Liver (tissue), 3 donors: ENCODE measurements at regions not wholly inside any gene's neighbourhood (a gene's known extent, or its start where the extent isn't known, plus 50 kb on each side); places are given as distances from the start of the nearest gene placed in this dataset.

Source experiments
- EGR1 ChIP-seq, 2 donors: IDR thresholded peaks; 2 replicates each; pipeline ENCODE4 v1.6.1; 2016 to 2018; ENCODE audit warnings: antibody characterized with exemption in 2 of 2, low read depth in 2 of 2
- GABPA ChIP-seq, 2 donors: IDR thresholded peaks in 1 of 2; conservative IDR thresholded peaks in 1 of 2; 2 replicates each; pipeline ENCODE4 v1.6.1; 2016; ENCODE audit warnings: antibody characterized with exemption in 2 of 2, mild to moderate bottlenecking in 1 of 2, moderate library complexity in 1 of 2
- JUND ChIP-seq, 2 donors: IDR thresholded peaks; 2 replicates each; pipeline ENCODE4 v1.6.1; 2016; ENCODE audit warnings: antibody characterized with exemption in 2 of 2
- NR2F2 ChIP-seq: IDR thresholded peaks from 2 replicates; pipeline ENCODE4 v1.6.1; 2016; ENCODE audit warnings: antibody characterized with exemption
- RAD21 ChIP-seq, 2 donors: IDR thresholded peaks; 2 replicates each; pipeline ENCODE4 v1.6.1; 2016; ENCODE audit warnings: antibody characterized with exemption in 2 of 2, mild to moderate bottlenecking in 2 of 2
- SP1 ChIP-seq: IDR thresholded peaks from 2 replicates; pipeline ENCODE4 v1.6.1; 2018; ENCODE audit warnings: antibody characterized with exemption, mild to moderate bottlenecking
- TAF1 ChIP-seq: conservative IDR thresholded peaks from 2 replicates; pipeline ENCODE4 v1.6.1; 2016; ENCODE audit warnings: antibody characterized with exemption, mild to moderate bottlenecking
- TF ChIP-seq, protein P1 (sequence below): fragments of 150-350 bp; IDR thresholded peaks from 2 replicates; pipeline ENCODE4 v1.5.1; 2017; ENCODE audit warnings: improper control_type of control experiment, low read depth, low read length; ENCODE audit not compliant: missing input control
- TF ChIP-seq, protein P2 (sequence below): IDR thresholded peaks from 2 replicates; pipeline ENCODE4 v1.6.1; 2016; ENCODE audit warnings: antibody characterized with exemption
- TF ChIP-seq, protein P3 (sequence below): IDR thresholded peaks from 2 replicates; pipeline ENCODE4 v1.6.1; 2016; ENCODE audit warnings: antibody characterized with exemption, mild to moderate bottlenecking
- donor health status: healthy.
- donor health status: healthy.

DNA sequence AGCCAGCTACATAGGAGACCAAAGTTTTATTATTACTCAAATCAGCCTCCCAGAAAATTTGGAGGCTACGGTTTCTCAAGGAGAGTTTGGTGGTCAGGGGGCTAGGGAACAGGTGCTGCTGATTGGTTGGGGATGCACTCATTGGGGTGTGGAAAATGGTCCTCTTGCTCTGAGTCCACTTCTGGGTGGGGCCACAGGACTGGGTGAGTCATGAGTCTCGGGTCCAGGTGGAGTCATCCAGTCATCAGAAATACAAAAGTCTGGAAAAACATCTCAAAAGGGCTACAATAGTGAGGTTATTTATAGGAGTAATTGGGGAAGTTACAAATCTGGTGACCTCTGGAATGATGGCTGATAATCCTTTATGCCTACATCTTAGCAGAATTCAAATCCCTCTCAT lies 54.3 kb upstream of the SLC22A16 start:
- TF ChIP-seq, protein P1, sequence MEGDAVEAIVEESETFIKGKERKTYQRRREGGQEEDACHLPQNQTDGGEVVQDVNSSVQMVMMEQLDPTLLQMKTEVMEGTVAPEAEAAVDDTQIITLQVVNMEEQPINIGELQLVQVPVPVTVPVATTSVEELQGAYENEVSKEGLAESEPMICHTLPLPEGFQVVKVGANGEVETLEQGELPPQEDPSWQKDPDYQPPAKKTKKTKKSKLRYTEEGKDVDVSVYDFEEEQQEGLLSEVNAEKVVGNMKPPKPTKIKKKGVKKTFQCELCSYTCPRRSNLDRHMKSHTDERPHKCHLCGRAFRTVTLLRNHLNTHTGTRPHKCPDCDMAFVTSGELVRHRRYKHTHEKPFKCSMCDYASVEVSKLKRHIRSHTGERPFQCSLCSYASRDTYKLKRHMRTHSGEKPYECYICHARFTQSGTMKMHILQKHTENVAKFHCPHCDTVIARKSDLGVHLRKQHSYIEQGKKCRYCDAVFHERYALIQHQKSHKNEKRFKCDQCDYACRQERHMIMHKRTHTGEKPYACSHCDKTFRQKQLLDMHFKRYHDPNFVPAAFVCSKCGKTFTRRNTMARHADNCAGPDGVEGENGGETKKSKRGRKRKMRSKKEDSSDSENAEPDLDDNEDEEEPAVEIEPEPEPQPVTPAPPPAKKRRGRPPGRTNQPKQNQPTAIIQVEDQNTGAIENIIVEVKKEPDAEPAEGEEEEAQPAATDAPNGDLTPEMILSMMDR, result no peak
- TF ChIP-seq RAD21 (IDR thresholded peaks at IDR 0.05) (no peak), GABPA (IDR thresholded peaks at IDR 0.05 in 1 of 2, conservative IDR thresholded peaks at IDR 0.05 in 1 of 2) (no peak), SP1 (no peak), NR2F2 (no peak), TAF1 (no peak), EGR1 (IDR thresholded peaks at IDR 0.05; ENCODE audit: low read depth in 2 of 2) (no peak), JUND (IDR thresholded peaks at IDR 0.05) (no peak)
- TF ChIP-seq, protein P2, sequence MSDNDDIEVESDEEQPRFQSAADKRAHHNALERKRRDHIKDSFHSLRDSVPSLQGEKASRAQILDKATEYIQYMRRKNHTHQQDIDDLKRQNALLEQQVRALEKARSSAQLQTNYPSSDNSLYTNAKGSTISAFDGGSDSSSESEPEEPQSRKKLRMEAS, result no peak
- TF ChIP-seq, protein P3, sequence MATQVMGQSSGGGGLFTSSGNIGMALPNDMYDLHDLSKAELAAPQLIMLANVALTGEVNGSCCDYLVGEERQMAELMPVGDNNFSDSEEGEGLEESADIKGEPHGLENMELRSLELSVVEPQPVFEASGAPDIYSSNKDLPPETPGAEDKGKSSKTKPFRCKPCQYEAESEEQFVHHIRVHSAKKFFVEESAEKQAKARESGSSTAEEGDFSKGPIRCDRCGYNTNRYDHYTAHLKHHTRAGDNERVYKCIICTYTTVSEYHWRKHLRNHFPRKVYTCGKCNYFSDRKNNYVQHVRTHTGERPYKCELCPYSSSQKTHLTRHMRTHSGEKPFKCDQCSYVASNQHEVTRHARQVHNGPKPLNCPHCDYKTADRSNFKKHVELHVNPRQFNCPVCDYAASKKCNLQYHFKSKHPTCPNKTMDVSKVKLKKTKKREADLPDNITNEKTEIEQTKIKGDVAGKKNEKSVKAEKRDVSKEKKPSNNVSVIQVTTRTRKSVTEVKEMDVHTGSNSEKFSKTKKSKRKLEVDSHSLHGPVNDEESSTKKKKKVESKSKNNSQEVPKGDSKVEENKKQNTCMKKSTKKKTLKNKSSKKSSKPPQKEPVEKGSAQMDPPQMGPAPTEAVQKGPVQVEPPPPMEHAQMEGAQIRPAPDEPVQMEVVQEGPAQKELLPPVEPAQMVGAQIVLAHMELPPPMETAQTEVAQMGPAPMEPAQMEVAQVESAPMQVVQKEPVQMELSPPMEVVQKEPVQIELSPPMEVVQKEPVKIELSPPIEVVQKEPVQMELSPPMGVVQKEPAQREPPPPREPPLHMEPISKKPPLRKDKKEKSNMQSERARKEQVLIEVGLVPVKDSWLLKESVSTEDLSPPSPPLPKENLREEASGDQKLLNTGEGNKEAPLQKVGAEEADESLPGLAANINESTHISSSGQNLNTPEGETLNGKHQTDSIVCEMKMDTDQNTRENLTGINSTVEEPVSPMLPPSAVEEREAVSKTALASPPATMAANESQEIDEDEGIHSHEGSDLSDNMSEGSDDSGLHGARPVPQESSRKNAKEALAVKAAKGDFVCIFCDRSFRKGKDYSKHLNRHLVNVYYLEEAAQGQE, result no peak
